CD4-positive, alpha-beta T cell (primary cell): ENCODE measurements at regions not wholly inside any gene's neighbourhood (a gene's known extent, or its start where the extent isn't known, plus 50 kb on each side); places are given as distances from the start of the nearest gene placed in this dataset.

ENCODE experiments used
- ATAC-seq: fragments of 200-7000 bp; cut with Tn5 transposase; one replicate; pipeline ENCODE4 v1.10.0; 2022; ENCODE audit warnings: mild to moderate bottlenecking; ENCODE audit not compliant: poor library complexity
- CTCF ChIA-PET: fragments of 350-600 bp; sonication (Branson Sonifier 250); formaldehyde crosslinking; loops from one replicate; lab custom pipeline; 2021; ENCODE audit warnings: antibody characterized with exemption, inconsistent platforms; lab: Charles Lee
- POLR2A ChIA-PET: fragments of 350-600 bp; sonication (Branson Sonifier 250); formaldehyde crosslinking; loops from one replicate; lab custom pipeline; 2021; ENCODE audit warnings: antibody characterized with exemption, inconsistent platforms; lab: Charles Lee
- DNase-seq, 14 experiments: peaks; one replicate each; pipeline ENCODE4 v3.0.0-alpha.2; 2013 to 2020; ENCODE audit warnings: mixed read lengths in 2 of 14
- H3K27ac ChIP-seq, 2 donors: one replicate each; pipeline versions ENCODE4 v1.5.1 to v1.7.0; 2013; ENCODE audit warnings: low read length in 2 of 2, low read depth in 1 of 2, mild to moderate bottlenecking in 1 of 2
- H3K27me3 ChIP-seq, 2 experiments: 1 replicate in 1 of 2; 2 replicates in 1 of 2; pipeline versions ENCODE4 v1.6.1 to v1.7.0; 2013; ENCODE audit warnings: low read length in 2 of 2, control low read depth in 1 of 2, mild to moderate bottlenecking in 1 of 2, moderate library complexity in 1 of 2; ENCODE audit not compliant: insufficient read depth in 2 of 2, control insufficient read depth in 1 of 2
- H3K36me3 ChIP-seq: one replicate; pipeline ENCODE4 v1.6.1; 2013; ENCODE audit warnings: low read length, control low read depth; ENCODE audit not compliant: insufficient read depth
- H3K4me1 ChIP-seq: one replicate; pipeline ENCODE4 v1.6.1; 2013; ENCODE audit warnings: low read length, control low read depth; ENCODE audit not compliant: insufficient read depth
- H3K4me3 ChIP-seq: one replicate; pipeline ENCODE4 v1.5.1; 2013; ENCODE audit warnings: mild to moderate bottlenecking, low read length, moderate library complexity
- H3K9me3 ChIP-seq, 2 experiments: 1 replicate in 1 of 2; 2 replicates in 1 of 2; pipeline versions ENCODE4 v1.6.1 to v1.7.0; 2013; ENCODE audit warnings: low read length in 2 of 2, mild to moderate bottlenecking in 2 of 2, control low read depth in 1 of 2, moderate library complexity in 1 of 2; ENCODE audit not compliant: control insufficient read depth in 1 of 2, insufficient read depth in 1 of 2
- H3K27ac Mint-ChIP-seq: one replicate; pipeline ENCODE4 v1.8.0; 2020; ENCODE audit warnings: mixed read lengths
- H3K27me3 Mint-ChIP-seq: one replicate; pipeline ENCODE4 v1.8.0; 2021; ENCODE audit warnings: mixed read lengths
- H3K36me3 Mint-ChIP-seq: one replicate; pipeline ENCODE4 v1.8.0; 2021; ENCODE audit warnings: low read depth, mixed read lengths
- H3K4me1 Mint-ChIP-seq: one replicate; pipeline ENCODE4 v1.8.0; 2021; ENCODE audit warnings: low read depth, mixed read lengths
- H3K4me3 Mint-ChIP-seq: one replicate; pipeline ENCODE4 v1.8.0; 2020; ENCODE audit warnings: mild to moderate bottlenecking, mixed read lengths
- H3K9me3 Mint-ChIP-seq: one replicate; pipeline ENCODE4 v1.8.0; 2020; ENCODE audit warnings: mixed read lengths
- intact Hi-C, 2 experiments: fragments of 100-400 bp; cut with DNase I in 1 of 2; cut with micrococcal nuclease in 1 of 2; formaldehyde crosslinking; loops; one replicate each; pipeline versions ENCODE4 v1.15.1 to v1.9.0; 2023 to 2025; cut with DNase I, micrococcal nuclease
- TF ChIP-seq, protein P1 (sequence below): fragments of 200-600 bp; IDR thresholded peaks from one replicate; pipeline ENCODE4 v1.8.0; 2022; ENCODE audit warnings: antibody characterized with exemption, mild to moderate bottlenecking

- peaks cover 15% of the 10 kb centered on the region for H3K4me1 ChIP-seq
- H3K27ac Mint-ChIP-seq = no peak overlapping the region
- H3K4me3 Mint-ChIP-seq = no peak overlapping the region
- DNase-seq = no peak
- H3K27me3 Mint-ChIP-seq = peaks cover 69% of the 10 kb centered on the region
- intact Hi-C loops = no loop called here
- ATAC-seq = no peak
- H3K36me3 Mint-ChIP-seq = no peaks in the 10 kb centered on the region
- ChIA-PET CTCF (no interaction called here), POLR2A (no interaction called here)
- no peaks in the 10 kb centered on the region for H3K9me3 ChIP-seq
- TF ChIP-seq, protein P1, sequence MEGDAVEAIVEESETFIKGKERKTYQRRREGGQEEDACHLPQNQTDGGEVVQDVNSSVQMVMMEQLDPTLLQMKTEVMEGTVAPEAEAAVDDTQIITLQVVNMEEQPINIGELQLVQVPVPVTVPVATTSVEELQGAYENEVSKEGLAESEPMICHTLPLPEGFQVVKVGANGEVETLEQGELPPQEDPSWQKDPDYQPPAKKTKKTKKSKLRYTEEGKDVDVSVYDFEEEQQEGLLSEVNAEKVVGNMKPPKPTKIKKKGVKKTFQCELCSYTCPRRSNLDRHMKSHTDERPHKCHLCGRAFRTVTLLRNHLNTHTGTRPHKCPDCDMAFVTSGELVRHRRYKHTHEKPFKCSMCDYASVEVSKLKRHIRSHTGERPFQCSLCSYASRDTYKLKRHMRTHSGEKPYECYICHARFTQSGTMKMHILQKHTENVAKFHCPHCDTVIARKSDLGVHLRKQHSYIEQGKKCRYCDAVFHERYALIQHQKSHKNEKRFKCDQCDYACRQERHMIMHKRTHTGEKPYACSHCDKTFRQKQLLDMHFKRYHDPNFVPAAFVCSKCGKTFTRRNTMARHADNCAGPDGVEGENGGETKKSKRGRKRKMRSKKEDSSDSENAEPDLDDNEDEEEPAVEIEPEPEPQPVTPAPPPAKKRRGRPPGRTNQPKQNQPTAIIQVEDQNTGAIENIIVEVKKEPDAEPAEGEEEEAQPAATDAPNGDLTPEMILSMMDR = no peak
- no peaks in the 10 kb centered on the region for H3K9me3 Mint-ChIP-seq
- H3K4me1 Mint-ChIP-seq = peaks cover 10% of the 10 kb centered on the region
- H3K4me3 ChIP-seq = no peak overlapping the region
- no peaks in the 10 kb centered on the region for H3K36me3 ChIP-seq
- H3K27ac ChIP-seq = no peak overlapping the region
- H3K27me3 ChIP-seq = peaks cover 16 to 35% of the 10 kb centered on the region in 2 experiments
These were observed 239.0 kb downstream of the SYK start for GRCh38 chr9:91040371-91041215.

GRCh38 chr9:91042024-91042423 lies 240.4 kb downstream of the SYK start:
- ChIA-PET POLR2A (no interaction called here), CTCF (interaction anchor here (1.1 kb wide), 1 partner anchor 384 kb away, joined by 3 read pairs; no protein-coding TSS in a partner anchor)
- peaks cover 13% of the 10 kb centered on the region for H3K4me1 ChIP-seq
- Mint-ChIP-seq H3K4me3 (no peak overlapping the region), H3K27me3 (peaks cover 62% of the 10 kb centered on the region), H3K9me3 (no peaks in the 10 kb centered on the region), H3K4me1 (peaks cover 12% of the 10 kb centered on the region), H3K36me3 (no peaks in the 10 kb centered on the region), H3K27ac (no peak overlapping the region)
- H3K9me3 ChIP-seq = no peaks in the 10 kb centered on the region
- H3K4me3 ChIP-seq = no peak overlapping the region
- DNase-seq (no peak), ATAC-seq (no peak)
- H3K27ac ChIP-seq = no peak overlapping the region
- intact Hi-C loops = no loop called here
- TF ChIP-seq, protein P1 = no peak
- H3K27me3 ChIP-seq = peaks cover 21 to 35% of the 10 kb centered on the region in 2 experiments
- no peaks in the 10 kb centered on the region for H3K36me3 ChIP-seq

- H3K4me1 Mint-ChIP-seq = peaks cover 12% of the 10 kb centered on the region
- POLR2A ChIA-PET = no interaction called here
- TF ChIP-seq, protein P1 = no peak
- Histone ChIP-seq H3K27ac (no peak overlapping the region), H3K4me1 (peaks cover 12% of the 10 kb centered on the region), H3K4me3 (no peak overlapping the region), H3K27me3 (peaks cover 21 to 35% of the 10 kb centered on the region in 2 experiments), H3K9me3 (no peaks in the 10 kb centered on the region), H3K36me3 (no peaks in the 10 kb centered on the region)
- no peak overlapping the region for H3K27ac Mint-ChIP-seq
- no peaks in the 10 kb centered on the region for H3K9me3 Mint-ChIP-seq
- no peaks in the 10 kb centered on the region for H3K36me3 Mint-ChIP-seq
- ATAC-seq = no peak
- CTCF ChIA-PET = interaction anchor here (1.1 kb wide), 1 partner anchor 384 kb away, joined by 3 read pairs; no protein-coding TSS in a partner anchor
- no peak for DNase-seq
- intact Hi-C loops = no loop called here
- peaks cover 60% of the 10 kb centered on the region for H3K27me3 Mint-ChIP-seq
- H3K4me3 Mint-ChIP-seq = no peak overlapping the region
These were observed 240.9 kb downstream of the SYK start for GRCh38 chr9:91042541-91042940.
